Karpas-422 (cell line): ENCODE measurements at regions not wholly inside any gene's neighbourhood (a gene's known extent, or its start where the extent isn't known, plus 50 kb on each side); places are given as distances from the start of the nearest gene placed in this dataset.

Experiments used
- DNase-seq: peaks from one replicate; pipeline ENCODE4 v3.0.0-alpha.2; 2015
- H2AFZ ChIP-seq: fragments of 200-600 bp; sonication (generic); 2 replicates; pipeline ENCODE4 v1.6.1; 2014; ENCODE audit warnings: antibody characterized with exemption, low read length, mixed read lengths
- H3K27ac ChIP-seq: fragments of 200-600 bp; sonication (generic); 2 replicates; pipeline ENCODE4 v1.5.1; 2014; ENCODE audit warnings: mild to moderate bottlenecking, low read length, moderate library complexity
- H3K27me3 ChIP-seq: fragments of 200-600 bp; sonication (generic); 2 replicates; pipeline ENCODE4 v1.6.1; 2014; ENCODE audit warnings: low read length, mixed read lengths
- H3K36me3 ChIP-seq: fragments of 200-600 bp; sonication (generic); 2 replicates; pipeline ENCODE4 v1.6.1; 2014; ENCODE audit warnings: low read length, mixed read lengths; ENCODE audit not compliant: insufficient read depth
- H3K4me1 ChIP-seq: fragments of 200-600 bp; sonication (generic); 2 replicates; pipeline ENCODE4 v1.6.1; 2014; ENCODE audit warnings: mild to moderate bottlenecking, low read length, mixed read lengths
- H3K4me2 ChIP-seq: fragments of 200-600 bp; sonication (generic); 2 replicates; pipeline ENCODE4 v1.6.1; 2014; ENCODE audit warnings: low read length, low read depth, mild to moderate bottlenecking; ENCODE audit not compliant: poor library complexity, severe bottlenecking
- H3K4me3 ChIP-seq: fragments of 200-600 bp; sonication (generic); 2 replicates; pipeline ENCODE4 v1.5.1; 2014; ENCODE audit warnings: mild to moderate bottlenecking, antibody characterized with exemption, low read length, mixed read lengths
- H3K79me2 ChIP-seq: fragments of 200-600 bp; sonication (generic); 2 replicates; pipeline ENCODE4 v1.6.1; 2014; ENCODE audit warnings: mild to moderate bottlenecking, low read length, mixed read lengths
- H3K9ac ChIP-seq: fragments of 200-600 bp; sonication (generic); 2 replicates; pipeline ENCODE4 v1.6.0; 2014; ENCODE audit warnings: low read length
- H3K9me2 ChIP-seq: fragments of 200-600 bp; sonication (generic), shearing (Covaris generic); replicated peaks from 2 replicates; pipeline ENCODE4 v1.6.0; 2014; ENCODE audit warnings: mild to moderate bottlenecking, low read length, moderate library complexity; ENCODE audit not compliant: insufficient read depth
- H3K9me3 ChIP-seq: fragments of 300-700, 200-600 bp; sonication (generic); 2 replicates; pipeline ENCODE4 v1.6.1; 2014; ENCODE audit warnings: low read length, mixed read lengths
- H4K20me1 ChIP-seq: fragments of 200-600 bp; sonication (generic); 2 replicates; pipeline ENCODE4 v1.6.1; 2014; ENCODE audit warnings: mild to moderate bottlenecking, antibody characterized with exemption, low read length, low read depth; ENCODE audit not compliant: insufficient read depth

DNA sequence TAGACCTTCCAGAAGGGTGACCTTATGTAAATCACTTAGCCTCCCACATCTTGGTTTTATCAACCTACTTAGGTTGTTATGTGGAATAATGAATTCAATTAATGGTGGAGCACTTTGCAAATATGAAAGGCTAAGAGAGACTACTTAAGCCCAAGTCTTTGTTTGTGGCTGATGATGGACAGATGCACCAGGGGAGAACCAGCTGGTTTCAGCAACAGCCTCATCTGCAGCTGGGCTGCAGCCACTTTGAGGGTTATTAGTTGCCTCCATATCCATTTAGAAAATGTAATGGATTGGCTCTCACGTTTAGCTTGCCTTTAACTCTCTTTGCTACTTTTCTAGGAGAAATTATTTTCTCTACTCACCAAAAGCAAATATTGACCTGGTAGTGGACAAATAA is 146.6 kb downstream of the ESM1 start:
- H3K9me3 ChIP-seq, result no peaks in the 10 kb centered on the region
- no peaks in the 10 kb centered on the region for H3K9me2 ChIP-seq
- no peak overlapping the region for H3K9ac ChIP-seq
- no peak overlapping the region for H2AFZ ChIP-seq
- no peaks in the 10 kb centered on the region for H3K27me3 ChIP-seq
- no peak for DNase-seq
- no peak overlapping the region for H3K27ac ChIP-seq
- H4K20me1 ChIP-seq, result no peaks in the 10 kb centered on the region
- no peaks in the 10 kb centered on the region for H3K36me3 ChIP-seq
- no peaks in the 10 kb centered on the region for H3K4me1 ChIP-seq
- no peak overlapping the region for H3K4me2 ChIP-seq
- no peak overlapping the region for H3K4me3 ChIP-seq
- H3K79me2 ChIP-seq, result no peaks in the 10 kb centered on the region

DNA sequence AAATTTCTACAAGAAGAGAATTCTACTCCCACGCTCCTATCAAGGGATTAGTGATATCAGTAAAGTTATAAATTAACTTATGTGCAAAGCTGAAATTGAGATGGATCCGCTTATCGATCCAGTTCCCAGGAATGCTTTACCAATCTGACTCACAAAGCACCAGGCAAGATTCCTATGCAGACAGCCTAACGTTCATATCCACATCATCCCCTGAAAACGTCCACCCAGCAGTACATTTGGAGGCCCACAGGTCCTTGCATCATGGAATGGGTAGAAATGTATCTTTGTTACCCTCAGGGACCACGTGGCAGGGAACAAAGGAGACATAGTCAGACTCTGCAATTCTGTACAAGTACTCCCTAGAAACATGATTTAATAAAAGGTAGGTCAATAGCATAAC is 147.4 kb downstream of the ESM1 start:
- no peak overlapping the region for H2AFZ ChIP-seq
- no peak overlapping the region for H3K27ac ChIP-seq
- DNase-seq, result no peak
- H3K79me2 ChIP-seq, result no peaks in the 10 kb centered on the region
- no peaks in the 10 kb centered on the region for H3K36me3 ChIP-seq
- no peak overlapping the region for H3K4me2 ChIP-seq
- no peaks in the 10 kb centered on the region for H4K20me1 ChIP-seq
- H3K4me3 ChIP-seq, result no peak overlapping the region
- H3K4me1 ChIP-seq, result no peaks in the 10 kb centered on the region
- H3K9ac ChIP-seq, result no peak overlapping the region
- H3K9me3 ChIP-seq, result no peaks in the 10 kb centered on the region
- H3K27me3 ChIP-seq, result no peaks in the 10 kb centered on the region
- no peaks in the 10 kb centered on the region for H3K9me2 ChIP-seq

DNA sequence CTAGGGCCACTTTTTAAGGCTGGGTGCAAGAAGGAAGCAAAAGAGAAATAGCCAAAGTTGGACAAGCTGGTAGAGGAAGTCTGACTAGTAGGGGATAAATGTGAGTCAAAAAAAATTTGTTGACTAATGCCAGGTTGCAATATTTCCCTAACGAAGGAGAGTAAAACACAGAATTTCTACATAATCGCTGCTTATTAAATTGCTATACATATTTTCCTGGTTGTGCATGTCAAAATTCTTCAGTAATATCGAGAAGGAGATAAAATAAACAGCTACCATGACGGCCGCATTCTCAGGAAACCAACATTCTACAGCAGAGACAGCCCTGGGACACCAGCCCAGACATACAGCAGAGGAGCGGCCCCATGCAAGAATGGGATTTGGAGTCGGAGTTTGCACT is 148.3 kb downstream of the ESM1 start:
- no peak for DNase-seq
- Histone ChIP-seq H3K36me3 (no peaks in the 10 kb centered on the region), H3K9ac (no peak overlapping the region), H3K4me2 (no peak overlapping the region), H2AFZ (no peak overlapping the region), H3K27me3 (no peaks in the 10 kb centered on the region), H3K79me2 (no peaks in the 10 kb centered on the region), H3K4me3 (no peak overlapping the region), H3K9me2 (no peaks in the 10 kb centered on the region), H4K20me1 (no peaks in the 10 kb centered on the region), H3K9me3 (no peaks in the 10 kb centered on the region), H3K27ac (no peak overlapping the region), H3K4me1 (no peaks in the 10 kb centered on the region)

- Histone ChIP-seq H3K4me2 (no peak overlapping the region), H3K9me3 (no peaks in the 10 kb centered on the region), H3K79me2 (no peaks in the 10 kb centered on the region), H3K36me3 (no peaks in the 10 kb centered on the region), H4K20me1 (no peaks in the 10 kb centered on the region), H3K27ac (no peak overlapping the region), H2AFZ (no peak overlapping the region), H3K4me1 (no peaks in the 10 kb centered on the region), H3K9me2 (no peaks in the 10 kb centered on the region), H3K27me3 (no peaks in the 10 kb centered on the region), H3K4me3 (no peak overlapping the region), H3K9ac (no peak overlapping the region)
- no peak for DNase-seq
Observed at GRCh38 chr5:54835647-54836046, 149.7 kb downstream of the ESM1 start.

DNA sequence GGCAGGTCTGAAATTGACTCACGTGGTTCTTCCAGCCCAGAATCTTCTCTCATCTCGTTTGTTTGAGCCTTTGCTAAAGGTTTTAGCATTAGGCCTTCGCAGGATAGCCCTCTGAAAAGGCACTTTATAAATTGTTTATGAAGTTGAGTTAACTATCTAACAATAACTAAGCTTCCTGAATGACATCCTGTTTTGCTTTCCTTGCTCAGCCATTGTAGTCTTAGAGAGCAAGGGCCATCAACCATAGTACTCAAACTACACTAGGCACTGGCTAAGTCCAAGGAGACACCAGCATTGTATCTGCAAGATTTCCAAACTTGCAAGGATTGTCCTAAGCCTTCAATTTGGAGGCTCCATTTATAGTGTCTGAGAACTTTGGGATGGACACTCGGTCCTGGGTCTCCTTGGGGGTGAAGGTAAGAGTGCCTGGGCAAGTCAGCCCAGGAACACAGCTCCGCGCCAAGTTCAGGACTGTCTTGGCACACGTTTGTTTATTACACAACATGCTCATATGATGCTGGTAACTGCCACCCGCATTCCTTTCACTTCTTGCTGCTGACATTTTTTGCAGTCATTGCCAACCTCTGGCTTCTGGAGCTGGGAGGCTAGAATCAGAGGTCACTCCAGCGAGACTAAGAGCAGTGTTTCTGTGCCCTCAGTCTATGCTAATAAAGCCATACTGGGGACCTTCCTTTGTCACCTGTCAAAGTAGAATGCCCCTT is 151.1 kb downstream of the ESM1 start:
- H3K27ac ChIP-seq, result no peak overlapping the region
- H3K4me2 ChIP-seq, result no peak overlapping the region
- no peaks in the 10 kb centered on the region for H3K79me2 ChIP-seq
- H3K4me3 ChIP-seq, result no peak overlapping the region
- no peaks in the 10 kb centered on the region for H3K9me2 ChIP-seq
- no peaks in the 10 kb centered on the region for H3K9me3 ChIP-seq
- no peak overlapping the region for H3K9ac ChIP-seq
- H4K20me1 ChIP-seq, result no peaks in the 10 kb centered on the region
- H2AFZ ChIP-seq, result no peak overlapping the region
- no peaks in the 10 kb centered on the region for H3K36me3 ChIP-seq
- DNase-seq, result no peak
- H3K27me3 ChIP-seq, result no peaks in the 10 kb centered on the region
- H3K4me1 ChIP-seq, result no peaks in the 10 kb centered on the region

DNA sequence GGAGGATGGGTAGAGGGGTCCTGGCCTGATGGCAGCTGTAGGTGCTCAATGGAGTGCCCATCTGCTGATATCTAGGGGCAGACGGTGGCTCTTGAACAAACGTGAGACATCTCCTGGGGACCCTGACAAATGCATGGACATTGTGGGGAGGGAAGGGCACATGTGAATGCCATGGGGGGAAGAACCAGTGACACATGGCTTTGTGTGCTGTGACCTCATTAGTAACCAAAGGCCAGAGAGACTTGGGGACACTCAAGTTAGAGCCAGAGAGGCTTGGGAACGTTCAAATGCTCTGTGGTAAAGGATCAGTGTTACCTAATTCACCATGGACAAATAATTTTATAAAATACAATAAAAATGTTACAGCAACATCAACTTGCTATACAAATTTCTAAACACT is 151.8 kb downstream of the ESM1 start:
- Histone ChIP-seq H2AFZ (no peak overlapping the region), H4K20me1 (no peaks in the 10 kb centered on the region), H3K36me3 (no peaks in the 10 kb centered on the region), H3K9me2 (no peaks in the 10 kb centered on the region), H3K27ac (no peak overlapping the region), H3K27me3 (no peaks in the 10 kb centered on the region), H3K79me2 (no peaks in the 10 kb centered on the region), H3K9ac (no peak overlapping the region), H3K4me3 (no peak overlapping the region), H3K9me3 (no peaks in the 10 kb centered on the region), H3K4me2 (no peak overlapping the region), H3K4me1 (no peaks in the 10 kb centered on the region)
- no peak for DNase-seq

- Histone ChIP-seq H3K27ac (no peak overlapping the region), H3K36me3 (no peaks in the 10 kb centered on the region), H3K79me2 (no peaks in the 10 kb centered on the region), H3K9me3 (no peaks in the 10 kb centered on the region), H4K20me1 (no peaks in the 10 kb centered on the region), H3K4me2 (no peak overlapping the region), H3K27me3 (no peaks in the 10 kb centered on the region), H3K4me3 (no peak overlapping the region), H3K9me2 (no peaks in the 10 kb centered on the region), H3K4me1 (no peaks in the 10 kb centered on the region), H3K9ac (no peak overlapping the region), H2AFZ (no peak overlapping the region)
- no peak for DNase-seq
Observed at GRCh38 chr5:54832858-54833257, 152.5 kb downstream of the ESM1 start.

GRCh38 chr5:54832045-54832444 is 153.3 kb downstream of the ESM1 start:
- Histone ChIP-seq H3K9me3 (no peaks in the 10 kb centered on the region), H3K9me2 (no peaks in the 10 kb centered on the region), H3K4me3 (no peak overlapping the region), H3K36me3 (no peaks in the 10 kb centered on the region), H2AFZ (no peak overlapping the region), H3K4me1 (no peaks in the 10 kb centered on the region), H4K20me1 (no peaks in the 10 kb centered on the region), H3K4me2 (no peak overlapping the region), H3K27me3 (no peaks in the 10 kb centered on the region), H3K79me2 (no peaks in the 10 kb centered on the region), H3K9ac (no peak overlapping the region), H3K27ac (no peak overlapping the region)
- no peak for DNase-seq

GRCh38 chr5:54831233-54831632 is 154.2 kb downstream of the ESM1 start:
- Histone ChIP-seq H3K27ac (no peak overlapping the region), H3K79me2 (no peaks in the 10 kb centered on the region), H3K9ac (no peak overlapping the region), H3K9me3 (no peaks in the 10 kb centered on the region), H3K4me3 (no peak overlapping the region), H3K9me2 (no peaks in the 10 kb centered on the region), H2AFZ (no peak overlapping the region), H3K36me3 (no peaks in the 10 kb centered on the region), H3K4me1 (no peaks in the 10 kb centered on the region), H4K20me1 (no peaks in the 10 kb centered on the region), H3K4me2 (no peak overlapping the region), H3K27me3 (no peaks in the 10 kb centered on the region)
- DNase-seq, result no peak
